ENCODE measurements at regions not wholly inside any gene's neighbourhood (a gene's known extent, or its start where the extent isn't known, plus 50 kb on each side); places are given as distances from the start of the nearest gene placed in this dataset.
"Not testable (repeated sequence)": the region's sequence is repeated elsewhere in the genome, so short reads cannot be mapped to it uniquely, and the experiment has no call there.

GRCh38 chr7:67359900-67360299 is 363.3 kb downstream of the TYW1 start:
- DNase-seq (ENCODE audit: low spot score): no peak

DNA sequence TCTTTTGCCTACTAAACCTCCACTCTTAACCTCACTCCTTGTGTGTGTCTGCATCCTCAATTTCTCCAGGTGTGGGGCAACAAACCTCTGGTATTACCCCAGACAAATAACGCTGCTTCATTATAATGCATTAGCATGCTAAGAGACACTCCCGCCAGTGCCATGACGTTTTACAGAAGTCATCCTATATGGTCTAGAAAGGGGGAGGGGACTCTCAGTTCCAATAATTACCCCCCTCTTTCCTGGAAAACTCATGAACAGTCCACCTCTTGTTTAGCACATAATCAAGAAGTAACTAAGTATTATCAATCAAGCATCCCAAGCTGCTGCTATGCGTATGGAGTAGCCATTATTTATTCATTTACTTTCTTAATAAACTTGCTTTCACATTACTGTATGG is 364.5 kb downstream of the TYW1 start:
- no peak for DNase-seq (ENCODE audit: low spot score)

GRCh38 chr7:67364441-67365017 is 367.9 kb downstream of the TYW1 start:
- DNase-seq (ENCODE audit: low spot score): no peak

GRCh38 chr7:67371429-67372305 is 375.0 kb downstream of the TYW1 start:
- DNase-seq (ENCODE audit: low spot score): peak; percentile 77

- not testable (repeated sequence) for DNase-seq (ENCODE audit: low spot score)
Observed at GRCh38 chr7:67373389-67373788, 376.8 kb downstream of the TYW1 start.

- no peak for DNase-seq (ENCODE audit: low spot score)
Observed at GRCh38 chr7:67375427-67375826, 378.8 kb downstream of the TYW1 start.

DNA sequence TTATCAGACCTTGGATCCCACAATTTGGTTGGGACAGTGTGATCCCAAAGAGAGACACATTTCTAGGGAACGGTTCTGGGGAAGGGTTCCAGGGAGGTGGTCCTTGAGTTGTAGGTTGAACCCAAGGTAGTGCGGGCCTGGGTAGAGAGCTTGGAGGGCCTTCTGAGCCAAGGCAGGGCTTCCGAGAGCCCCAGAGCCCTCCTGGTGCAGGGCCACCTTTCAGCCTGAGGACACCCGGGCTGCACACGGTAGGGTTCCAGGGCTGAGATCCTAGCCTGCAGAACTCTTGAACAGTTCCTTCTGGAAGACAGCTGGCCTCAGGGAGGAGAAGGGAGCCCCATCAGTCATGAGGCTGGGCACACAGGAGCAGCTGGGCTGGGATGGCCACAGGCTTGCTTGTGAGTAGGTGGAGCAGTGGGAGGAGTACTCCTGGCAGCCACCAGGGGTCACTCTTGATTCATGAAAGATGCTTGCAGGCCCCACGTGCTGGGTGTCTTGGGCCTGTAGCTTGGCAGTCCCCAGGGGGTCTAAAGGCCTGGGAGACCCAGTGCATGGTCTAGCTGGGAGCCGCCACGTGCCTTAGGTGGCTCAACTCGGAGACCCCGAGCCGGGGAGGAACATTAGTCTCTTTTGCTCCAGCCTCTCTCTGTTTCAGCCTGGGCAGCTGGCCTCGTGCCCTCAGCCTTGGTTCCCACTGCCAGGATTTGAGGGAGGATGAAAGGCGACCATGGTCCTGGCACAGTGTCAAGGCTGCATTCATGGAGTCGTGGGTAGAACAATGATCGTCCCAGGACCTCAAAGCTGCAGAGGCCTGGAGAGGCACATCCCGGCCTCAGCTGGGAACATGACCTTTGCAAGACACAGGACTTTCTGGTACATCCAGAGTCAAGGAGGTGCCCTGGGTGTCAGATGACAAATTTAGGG is 381.6 kb downstream of the TYW1 start:
- DNase-seq (ENCODE audit: low spot score): peak; percentile 74

DNA sequence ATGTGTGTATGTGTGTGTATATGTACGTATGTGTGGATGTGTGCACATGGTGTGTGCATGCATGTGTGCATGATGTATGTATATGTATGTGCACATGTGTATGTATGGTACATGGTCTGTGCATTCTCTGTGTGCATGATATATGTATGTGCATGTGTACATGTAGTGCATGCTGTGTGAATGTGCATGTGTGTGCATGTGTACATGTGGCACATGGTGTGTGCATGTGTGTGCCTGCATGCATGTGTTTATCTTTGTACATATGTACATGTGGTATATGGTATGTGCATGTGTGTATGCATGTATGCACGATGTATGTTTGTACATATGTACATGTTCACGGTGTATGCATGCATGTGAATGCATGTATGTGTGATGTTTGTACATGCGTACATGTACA is 383.7 kb downstream of the TYW1 start:
- no peak for DNase-seq (ENCODE audit: low spot score)

GRCh38 chr7:67380858-67381257 is 384.2 kb downstream of the TYW1 start:
- DNase-seq (ENCODE audit: low spot score): no peak

DNA sequence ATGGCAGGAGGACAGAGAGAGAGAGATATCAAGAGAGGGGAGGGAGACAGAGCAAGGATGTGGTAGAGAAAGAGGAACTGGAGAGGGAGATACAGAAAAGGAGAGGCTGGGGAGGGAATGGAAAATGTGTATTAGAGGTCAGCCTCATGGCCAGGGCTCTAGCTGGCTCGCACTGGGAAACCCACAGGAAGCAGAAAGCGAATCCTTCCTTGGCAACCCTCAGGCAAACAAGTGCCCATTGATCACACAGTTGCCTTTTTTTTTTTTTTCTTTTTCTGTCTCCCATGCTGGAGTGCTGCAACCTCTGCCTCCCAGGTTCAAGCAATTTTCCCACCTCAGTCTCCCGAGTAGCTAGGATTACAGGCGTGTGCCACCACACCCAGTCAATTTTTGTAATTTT is 391.2 kb downstream of the TYW1 start:
- DNase-seq (ENCODE audit: low spot score): no peak

GRCh38 chr7:67391168-67391567 is 394.5 kb downstream of the TYW1 start:
- DNase-seq (ENCODE audit: low spot score): no peak

- DNase-seq (ENCODE audit: low spot score): no peak
Observed at GRCh38 chr7:67392596-67393438, 396.2 kb downstream of the TYW1 start.

DNA sequence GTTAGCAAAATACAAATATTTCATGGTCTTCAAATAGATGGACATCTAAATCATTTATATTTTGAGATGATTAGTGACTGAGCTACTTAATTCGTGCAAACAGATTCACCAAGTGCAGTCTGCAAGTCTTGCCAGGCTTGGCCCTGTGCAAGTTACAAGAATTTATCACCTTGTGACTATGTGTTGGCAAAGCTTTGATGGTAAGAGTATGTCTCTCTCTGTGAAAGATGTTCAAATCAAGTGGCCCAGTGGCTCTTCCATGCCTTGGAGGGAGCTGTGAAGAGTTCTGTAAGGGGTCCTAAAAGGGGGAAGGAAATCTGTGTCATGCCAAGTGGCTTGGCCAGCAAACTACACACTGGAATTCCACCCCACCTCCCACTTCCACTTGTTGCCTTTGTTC is 397.3 kb downstream of the TYW1 start:
- DNase-seq (ENCODE audit: low spot score): no peak

DNA sequence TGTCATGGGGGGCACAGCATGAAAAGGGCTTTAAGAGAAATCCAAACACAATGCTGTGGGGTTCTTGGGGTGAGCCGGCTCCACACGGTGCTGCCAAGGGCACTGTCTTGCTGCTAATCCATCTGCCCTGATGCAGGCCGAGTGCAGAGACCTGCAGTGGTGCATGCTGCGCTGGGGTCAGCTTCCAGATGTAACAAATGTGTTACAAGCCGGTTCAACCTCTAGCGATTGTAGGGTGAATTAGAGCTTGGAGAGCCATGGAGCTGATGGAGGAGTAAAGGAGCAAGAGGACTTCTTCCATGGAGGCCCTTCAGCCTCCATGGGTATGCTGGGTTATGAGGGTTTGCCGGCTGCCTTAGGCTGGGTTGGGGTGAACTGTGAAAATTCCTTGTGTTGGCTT is 402.3 kb downstream of the TYW1 start:
- DNase-seq (ENCODE audit: low spot score): no peak

DNA sequence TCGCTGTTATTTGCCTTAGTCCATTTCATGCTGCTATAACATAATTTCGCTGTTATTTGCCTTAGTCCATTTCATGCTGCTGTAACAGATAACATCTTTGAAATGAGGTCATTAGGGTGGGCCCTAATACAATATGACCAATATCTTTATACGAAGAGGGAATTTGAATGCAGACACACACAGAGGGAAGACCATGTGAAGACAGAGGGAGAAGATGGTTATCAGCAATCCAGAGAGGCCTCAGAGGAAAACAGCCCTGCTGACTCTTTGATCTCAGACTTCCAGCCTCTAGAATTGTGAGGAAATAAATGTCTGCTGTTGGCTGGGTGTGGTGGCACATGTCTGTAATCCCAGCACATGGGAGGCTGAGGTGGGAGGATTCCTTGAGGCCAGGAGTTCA is 404.9 kb downstream of the TYW1 start:
- DNase-seq (ENCODE audit: low spot score): no peak

- DNase-seq (ENCODE audit: low spot score): no peak
Observed at GRCh38 chr7:67402280-67402679, 405.6 kb downstream of the TYW1 start.

GRCh38 chr7:67406976-67407375 is 410.3 kb downstream of the TYW1 start:
- peak; percentile 9 for DNase-seq (ENCODE audit: low spot score)

GRCh38 chr7:67407392-67408071 is 410.9 kb downstream of the TYW1 start:
- DNase-seq (ENCODE audit: low spot score): peak; percentile 51

- DNase-seq (ENCODE audit: low spot score): no peak
Observed at GRCh38 chr7:67408109-67408508, 411.5 kb downstream of the TYW1 start.

DNA sequence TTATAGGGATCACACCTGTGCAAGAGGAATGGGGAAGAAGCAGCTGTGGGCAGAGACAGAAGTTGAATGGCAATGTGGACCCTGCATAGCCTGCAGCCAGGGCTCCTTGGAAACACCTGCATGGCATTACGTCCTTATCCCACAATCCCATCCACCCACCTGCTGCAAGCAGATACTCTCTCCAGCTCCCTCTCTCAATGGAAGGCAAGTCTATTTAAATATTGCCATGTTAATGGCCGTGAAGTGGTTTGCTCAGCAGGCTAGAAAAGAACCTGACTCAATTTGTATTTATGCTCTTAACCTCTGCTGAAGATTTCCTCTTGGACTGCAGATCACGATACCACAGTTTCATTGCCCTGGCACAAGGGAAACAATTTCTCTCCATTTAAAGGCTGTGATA is 417.0 kb downstream of the TYW1 start:
- no peak for DNase-seq (ENCODE audit: low spot score)

GRCh38 chr7:67414858-67415257 is 418.2 kb downstream of the TYW1 start:
- no peak for DNase-seq (ENCODE audit: low spot score)

All from umbilical cord (tissue), 1 donor.